22Rv1 (cell line): ENCODE measurements at regions not wholly inside any gene's neighbourhood (a gene's known extent, or its start where the extent isn't known, plus 50 kb on each side); places are given as distances from the start of the nearest gene placed in this dataset.

Experiments
- CTCF ChIP-seq: fragments of 450-650 bp; IDR thresholded peaks from 2 replicates; pipeline ENCODE4 v1.5.1; 2017; ENCODE audit warnings: mild to moderate bottlenecking
- ZFX ChIP-seq: fragments of 450-650 bp; IDR thresholded peaks from 2 replicates; pipeline ENCODE4 v1.6.1; 2017; ENCODE audit warnings: antibody characterized with exemption, borderline replicate concordance

GRCh38 chrX:42978655-42979379 is 200.9 kb upstream of the PPP1R2C start:
- no peak for TF ChIP-seq CTCF
- TF ChIP-seq ZFX: no peak
